GM21786 (cell line): ENCODE measurements at regions not wholly inside any gene's neighbourhood (a gene's known extent, or its start where the extent isn't known, plus 50 kb on each side); places are given as distances from the start of the nearest gene placed in this dataset.

ENCODE experiments used
- ATAC-seq: cut with Tn5 transposase; IDR thresholded peaks from one replicate; pipeline ENCODE4 v1.9.1; 2021; ENCODE audit not compliant: unreplicated experiment

DNA sequence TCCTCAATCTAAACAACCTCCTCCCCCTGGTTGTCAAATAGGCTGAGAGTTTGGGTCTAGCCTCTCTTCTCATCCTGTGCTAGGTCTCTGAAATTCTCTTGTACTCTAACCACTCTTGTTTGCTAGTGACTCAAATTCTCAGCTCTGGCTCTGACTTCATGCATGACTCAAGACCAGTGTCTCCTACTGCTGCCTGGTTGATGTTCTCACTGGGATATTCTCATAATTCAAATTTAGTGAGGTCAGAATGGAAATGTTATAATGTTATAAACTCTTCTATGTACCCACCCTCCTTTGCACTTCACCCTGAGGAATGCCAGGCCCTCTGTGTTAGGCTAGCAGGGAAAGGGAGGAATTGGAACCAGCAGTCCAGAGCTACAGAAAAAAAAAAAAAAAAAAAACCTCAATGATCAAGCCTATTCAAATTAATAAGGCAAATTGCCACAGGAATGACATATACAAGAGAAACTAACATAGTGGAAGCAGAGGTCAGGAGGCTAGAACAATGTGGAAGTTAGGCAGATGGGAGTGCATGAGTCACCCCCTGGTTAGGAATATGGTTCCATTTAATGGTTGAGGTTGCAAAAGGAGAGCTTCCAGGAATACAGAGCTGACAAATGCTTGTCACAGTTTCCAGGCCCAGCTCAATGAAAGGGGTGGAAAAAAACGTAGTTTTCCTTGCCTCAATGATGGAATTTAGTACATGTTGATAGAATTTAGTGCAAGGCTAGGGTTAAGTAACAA lies 459.5 kb downstream of the RMST start:
- no peak for ATAC-seq

DNA sequence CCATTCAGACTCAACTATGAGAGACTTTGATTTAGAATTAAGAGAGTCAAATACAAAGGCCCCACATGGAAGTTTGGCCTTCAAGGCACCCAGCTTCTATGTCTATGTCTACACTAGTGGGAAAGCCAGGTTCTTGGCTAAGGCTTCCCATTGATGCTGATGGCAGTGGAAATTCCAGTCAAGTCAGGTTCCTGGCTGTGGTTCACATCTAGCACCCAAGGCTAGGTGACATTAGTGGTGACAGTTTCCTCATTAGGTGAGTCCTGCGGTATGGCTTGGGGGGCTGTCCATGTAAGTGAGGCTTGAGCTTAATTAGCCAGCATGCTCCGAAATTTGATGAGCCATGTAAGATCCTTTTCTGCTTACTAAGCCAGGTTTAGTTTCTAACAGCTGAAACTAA lies 460.9 kb downstream of the RMST start:
- no peak for ATAC-seq

DNA sequence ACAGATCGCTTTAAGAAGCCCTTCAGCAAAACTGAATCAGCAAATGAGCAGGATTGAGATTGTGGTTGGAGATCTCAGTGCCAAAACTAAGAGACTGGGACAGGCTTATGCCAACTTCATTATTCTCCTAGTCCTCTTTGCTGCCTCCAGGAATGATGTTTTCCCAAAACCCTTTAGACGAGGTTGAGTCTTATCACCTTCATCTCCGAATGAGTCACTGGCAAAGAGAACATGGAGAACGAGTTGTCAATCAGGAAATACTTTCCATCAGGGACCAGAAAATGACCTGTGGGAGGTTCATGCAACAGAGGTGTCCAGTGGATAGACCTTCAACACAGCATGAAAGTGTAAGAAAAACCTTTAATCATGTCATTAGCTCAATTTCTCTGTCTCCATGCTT lies 461.5 kb downstream of the RMST start:
- ATAC-seq: no peak

DNA sequence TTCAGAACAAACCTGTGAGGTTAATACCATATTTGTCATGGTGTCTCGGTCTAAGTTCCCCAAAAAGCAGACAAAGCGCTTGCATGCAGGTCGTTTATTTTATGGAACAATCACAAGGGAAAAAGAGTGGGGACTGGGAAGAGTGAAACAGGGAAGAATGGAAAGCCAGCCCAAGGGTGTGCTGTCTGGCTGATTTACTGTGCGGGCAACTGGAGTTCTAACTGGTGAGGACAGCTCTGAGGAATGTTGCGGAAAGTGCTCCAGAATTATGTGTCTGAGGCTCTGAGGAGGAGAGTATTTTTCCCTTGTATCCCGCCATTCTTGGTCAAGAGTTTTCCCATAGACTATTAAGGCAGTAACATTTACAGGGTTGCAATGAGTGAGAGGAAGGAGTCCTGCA lies 465.4 kb downstream of the RMST start:
- ATAC-seq: no peak

DNA sequence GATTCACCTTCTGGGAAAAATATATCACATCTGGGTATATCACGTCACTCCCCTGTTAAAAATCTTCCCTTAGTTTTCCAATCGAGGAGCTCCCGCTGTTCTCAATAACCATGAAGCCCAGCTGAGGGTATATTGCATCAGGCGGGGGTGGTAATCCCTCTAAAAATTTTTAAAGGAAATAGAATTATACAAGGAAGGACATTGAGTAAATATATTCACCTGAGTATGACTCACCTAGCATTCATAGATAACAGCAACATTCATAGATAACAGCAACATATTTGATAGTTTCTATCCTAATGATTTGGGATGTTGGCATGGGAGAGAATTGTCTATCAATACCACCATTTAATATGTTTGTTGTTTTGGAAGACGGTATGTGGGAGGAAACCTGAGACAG lies 473.6 kb downstream of the RMST start:
- ATAC-seq: no peak

DNA sequence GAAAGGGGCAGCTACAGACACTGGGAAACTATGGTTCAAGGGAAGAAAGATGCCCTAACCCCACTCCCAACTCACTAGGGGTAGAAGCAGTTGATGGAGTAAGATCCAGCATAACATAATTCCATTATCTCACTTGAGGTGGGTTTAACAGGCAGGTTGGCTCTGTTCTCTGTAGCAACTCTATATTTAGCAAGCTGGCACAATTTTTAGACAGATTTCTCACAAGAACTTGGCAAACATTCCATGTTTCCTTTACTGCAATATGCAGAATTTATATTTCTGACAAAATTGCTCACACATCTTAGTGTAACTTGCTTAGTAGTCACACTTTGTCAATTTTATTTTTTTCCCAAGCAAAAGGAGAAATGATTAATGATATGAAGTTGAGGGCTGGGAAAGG lies 475.4 kb downstream of the RMST start:
- no peak for ATAC-seq

DNA sequence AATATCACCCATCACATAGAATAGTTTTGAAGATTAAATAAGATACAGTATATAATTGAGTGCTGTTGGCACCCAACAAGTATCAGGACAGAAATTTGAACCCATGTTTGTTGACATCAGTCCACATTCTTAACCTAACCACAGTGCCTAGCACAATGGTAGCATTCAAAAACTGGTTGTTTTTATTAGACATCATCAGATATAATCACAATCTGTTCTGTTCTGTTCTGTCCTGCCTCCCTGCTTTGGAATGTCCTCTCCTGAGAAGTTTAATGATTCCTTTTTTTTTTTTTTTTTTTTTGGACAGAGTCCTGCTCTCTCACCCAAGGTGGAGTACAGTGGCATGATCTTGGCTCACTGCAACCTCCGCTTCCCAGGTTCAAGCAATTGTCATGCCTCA lies 476.6 kb downstream of the RMST start:
- ATAC-seq: no peak

DNA sequence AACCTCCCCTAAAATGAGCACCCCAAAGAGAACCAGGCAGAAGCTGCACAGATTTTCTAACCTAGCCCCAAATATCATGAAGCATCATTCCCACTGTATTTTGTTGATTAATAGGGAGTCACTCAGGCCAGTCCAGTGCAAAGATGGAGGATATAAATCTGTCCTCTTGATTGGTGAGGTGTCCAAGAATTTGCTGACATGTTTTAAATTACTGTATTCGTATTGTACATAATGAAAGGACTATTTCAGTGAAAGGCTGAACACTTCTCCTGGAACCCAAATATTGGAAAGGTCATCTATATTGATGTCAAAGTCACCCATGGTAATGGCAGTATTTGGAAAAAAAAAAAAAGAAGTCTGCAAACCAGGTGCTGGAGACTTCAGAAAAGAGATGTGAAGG lies 477.5 kb downstream of the RMST start:
- ATAC-seq: no peak

DNA sequence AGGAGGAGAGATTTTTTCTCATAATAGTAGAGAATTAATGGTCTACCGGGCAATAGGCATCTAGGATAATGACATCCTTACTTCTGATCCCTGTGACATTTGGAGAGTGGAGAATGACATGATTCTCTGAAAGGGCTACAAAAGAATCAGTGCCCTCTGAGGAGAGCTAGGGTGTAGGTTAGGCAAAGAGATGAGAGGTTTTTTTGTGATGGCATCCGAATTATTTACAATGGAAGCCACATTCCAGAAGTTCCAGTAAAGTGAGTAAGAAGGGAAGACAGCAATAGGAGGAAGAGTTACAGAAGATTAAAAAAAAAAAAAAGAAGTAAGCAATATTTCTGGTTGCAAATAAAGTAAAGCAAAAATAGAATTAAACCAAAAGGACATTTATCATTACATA lies 478.0 kb downstream of the RMST start:
- ATAC-seq: no peak

DNA sequence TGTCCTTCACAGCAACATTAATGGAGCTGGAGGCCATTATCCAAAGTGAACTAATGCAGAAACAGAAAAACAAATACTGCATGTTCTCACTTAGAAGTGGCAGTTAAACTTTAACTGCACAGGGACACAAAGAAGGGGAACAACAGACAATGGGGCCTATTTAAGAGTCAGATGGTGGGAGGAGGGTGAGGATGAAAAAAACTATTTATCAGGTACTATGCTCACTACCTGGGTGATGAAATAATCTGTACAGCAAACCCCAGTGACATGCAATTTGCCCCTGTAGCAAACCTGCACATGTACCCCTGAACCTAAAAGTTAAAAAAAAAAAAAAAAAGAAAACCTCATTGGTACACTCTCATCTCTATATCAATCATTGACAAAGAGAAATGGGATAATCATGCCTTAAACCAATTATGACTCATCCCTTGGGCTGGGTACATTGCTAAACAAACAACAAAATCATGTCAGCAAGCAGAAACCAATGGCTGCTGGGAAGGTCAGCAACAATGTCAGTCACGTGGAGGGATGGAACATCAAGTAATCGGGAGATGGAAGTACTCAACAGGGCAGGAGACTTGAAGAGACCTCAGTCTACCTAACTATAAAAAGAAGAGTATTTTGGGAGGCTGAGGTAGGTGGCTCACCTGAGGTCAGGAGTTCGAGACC lies 479.2 kb downstream of the RMST start:
- no peak for ATAC-seq

DNA sequence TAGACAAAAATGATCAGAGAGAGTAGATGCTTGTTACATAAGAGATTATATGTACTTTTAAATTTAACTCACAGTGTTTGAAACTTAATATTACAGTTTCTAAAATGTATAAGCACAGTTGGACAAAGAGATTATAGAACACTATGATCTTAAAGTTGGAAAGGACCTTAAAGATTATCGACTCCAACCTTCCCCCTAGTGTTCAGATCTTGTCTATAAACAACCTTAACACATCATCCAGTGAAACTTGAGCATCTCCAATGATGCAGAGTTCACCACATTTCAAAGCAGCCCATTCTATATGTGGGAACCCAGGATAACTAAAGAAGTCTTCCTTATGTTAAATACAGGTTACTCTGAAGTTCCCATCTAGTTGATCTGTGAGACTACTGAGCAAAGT lies 480.8 kb downstream of the RMST start:
- no peak for ATAC-seq

DNA sequence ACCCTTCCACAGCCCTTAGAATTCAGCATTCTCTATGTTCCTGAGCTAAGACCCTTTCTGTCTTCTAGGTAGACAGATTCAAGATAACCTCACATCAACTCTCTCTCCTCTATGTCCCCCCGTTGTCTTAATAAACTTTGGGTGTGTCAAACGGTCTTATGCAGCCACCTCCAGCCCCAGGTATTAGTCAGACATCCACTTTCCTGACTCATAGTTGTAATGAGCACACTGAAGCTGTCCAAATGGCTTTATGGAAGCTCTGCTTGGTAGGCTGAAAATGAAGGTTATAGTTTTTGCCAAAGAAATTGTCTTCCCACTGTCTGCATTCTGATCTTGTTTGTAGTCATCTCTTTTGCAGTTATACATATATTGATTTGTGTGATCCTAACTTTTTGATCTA lies 482.0 kb downstream of the RMST start:
- ATAC-seq: no peak

DNA sequence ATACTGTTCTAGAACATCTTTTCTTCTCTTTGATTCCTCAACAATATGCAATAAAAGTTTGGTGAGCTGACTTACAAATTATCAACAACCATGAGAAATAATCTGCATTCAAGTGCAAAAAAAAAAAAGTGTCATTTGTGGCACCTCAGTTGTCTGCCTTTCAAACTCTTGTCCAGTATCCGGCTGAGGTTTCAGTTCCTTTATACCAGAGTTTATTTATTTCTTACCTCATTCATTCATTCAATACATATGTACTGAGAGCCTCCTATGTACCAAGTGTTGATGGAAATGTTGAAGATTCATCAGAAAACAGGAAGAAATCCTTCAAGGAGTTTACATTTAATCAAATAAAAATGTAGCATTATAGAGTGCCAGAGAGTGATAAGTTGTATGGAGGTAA lies 484.1 kb downstream of the RMST start:
- ATAC-seq: no peak

DNA sequence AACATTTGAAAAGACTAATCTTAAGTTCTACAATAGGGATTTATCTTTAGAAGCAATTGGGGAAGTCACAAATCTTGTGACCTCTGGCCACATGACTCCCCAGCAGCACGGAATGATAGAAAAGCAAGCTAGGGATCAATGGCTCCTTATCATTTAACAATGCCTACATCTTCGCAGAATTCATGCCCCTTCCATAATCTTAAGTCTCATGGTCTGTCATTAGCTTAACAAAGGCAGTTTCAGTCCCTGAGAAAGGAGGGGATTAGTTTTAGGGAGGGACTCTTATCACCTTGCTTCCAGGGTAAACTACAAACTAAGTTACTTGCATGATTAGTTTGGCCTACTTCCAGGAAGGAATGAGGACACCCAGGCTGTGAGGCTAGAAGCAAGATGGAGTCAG lies 486.0 kb downstream of the RMST start:
- no peak for ATAC-seq

DNA sequence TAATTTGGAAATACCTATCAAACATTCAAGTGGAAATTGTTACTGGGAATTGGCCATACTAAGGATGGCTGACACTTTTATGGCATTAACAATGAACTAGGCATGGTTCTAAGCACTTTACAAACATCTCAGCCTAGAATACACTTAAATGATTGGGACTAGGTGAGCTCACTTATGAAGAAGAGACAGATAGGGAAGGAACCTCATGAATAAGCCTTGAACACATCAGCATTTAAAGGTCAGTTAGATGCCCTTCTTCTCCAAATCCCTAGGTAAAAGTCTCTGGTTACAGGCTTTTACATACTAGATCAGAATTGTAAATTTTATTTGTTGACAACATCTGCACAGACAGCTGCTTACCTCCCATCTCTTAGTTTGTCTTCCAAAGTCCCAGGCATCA lies 488.6 kb downstream of the RMST start:
- no peak for ATAC-seq

DNA sequence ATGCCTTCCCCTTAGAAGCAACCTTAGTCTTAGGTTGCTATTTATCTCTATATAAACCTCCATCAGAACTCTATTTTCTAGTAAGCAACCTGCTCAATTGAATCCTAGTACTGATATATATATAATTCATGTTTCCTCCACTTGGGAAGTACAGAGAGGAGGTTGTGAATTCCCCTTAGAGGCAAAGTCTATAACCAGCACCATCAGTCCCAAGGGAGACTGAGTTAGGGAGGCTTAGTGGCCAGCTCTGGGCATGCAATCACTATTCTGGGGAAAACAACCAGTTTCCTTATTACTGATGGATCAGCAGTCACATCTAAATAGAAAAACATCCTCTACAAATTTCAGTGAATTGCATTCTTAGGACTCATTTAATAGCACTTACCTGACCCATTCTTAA lies 489.1 kb downstream of the RMST start:
- no peak for ATAC-seq

DNA sequence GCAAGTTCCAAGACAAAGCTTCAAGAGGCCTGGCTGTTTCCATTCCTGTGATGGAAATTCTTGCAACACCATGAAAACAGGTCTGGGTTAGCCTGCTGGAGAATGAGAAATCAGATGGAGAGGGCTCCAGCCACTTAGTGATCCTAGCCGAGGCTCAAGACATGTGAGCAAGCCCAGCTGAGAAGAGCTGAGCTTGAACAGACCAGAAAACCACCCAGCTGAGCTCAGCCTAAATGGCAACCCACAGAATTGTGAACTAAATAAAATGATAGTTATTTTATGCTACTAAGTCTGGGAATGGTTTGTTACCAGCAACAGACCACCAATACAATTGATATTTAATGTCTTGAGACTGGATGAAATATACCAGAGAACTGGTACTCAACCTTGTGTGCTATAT lies 494.5 kb downstream of the RMST start:
- ATAC-seq: no peak

DNA sequence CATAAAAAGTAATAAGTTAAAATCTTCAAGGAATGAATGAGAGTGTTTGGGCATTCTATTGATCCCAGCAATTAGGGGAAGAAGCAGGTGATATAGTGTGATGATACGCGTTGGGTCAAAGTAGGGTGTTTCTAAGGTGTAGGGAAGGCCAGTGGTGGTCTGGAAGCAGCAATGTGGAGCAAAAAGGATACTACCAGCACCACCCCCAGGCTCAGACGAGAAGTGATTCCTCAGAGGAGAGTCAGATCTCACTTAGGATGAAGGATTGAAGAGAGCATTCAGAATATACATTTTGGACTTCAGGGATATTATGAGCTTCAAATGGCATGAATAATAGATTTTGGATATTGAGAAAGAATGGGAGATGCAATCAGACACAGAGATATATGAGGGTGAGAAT lies 497.6 kb downstream of the RMST start:
- no peak for ATAC-seq

DNA sequence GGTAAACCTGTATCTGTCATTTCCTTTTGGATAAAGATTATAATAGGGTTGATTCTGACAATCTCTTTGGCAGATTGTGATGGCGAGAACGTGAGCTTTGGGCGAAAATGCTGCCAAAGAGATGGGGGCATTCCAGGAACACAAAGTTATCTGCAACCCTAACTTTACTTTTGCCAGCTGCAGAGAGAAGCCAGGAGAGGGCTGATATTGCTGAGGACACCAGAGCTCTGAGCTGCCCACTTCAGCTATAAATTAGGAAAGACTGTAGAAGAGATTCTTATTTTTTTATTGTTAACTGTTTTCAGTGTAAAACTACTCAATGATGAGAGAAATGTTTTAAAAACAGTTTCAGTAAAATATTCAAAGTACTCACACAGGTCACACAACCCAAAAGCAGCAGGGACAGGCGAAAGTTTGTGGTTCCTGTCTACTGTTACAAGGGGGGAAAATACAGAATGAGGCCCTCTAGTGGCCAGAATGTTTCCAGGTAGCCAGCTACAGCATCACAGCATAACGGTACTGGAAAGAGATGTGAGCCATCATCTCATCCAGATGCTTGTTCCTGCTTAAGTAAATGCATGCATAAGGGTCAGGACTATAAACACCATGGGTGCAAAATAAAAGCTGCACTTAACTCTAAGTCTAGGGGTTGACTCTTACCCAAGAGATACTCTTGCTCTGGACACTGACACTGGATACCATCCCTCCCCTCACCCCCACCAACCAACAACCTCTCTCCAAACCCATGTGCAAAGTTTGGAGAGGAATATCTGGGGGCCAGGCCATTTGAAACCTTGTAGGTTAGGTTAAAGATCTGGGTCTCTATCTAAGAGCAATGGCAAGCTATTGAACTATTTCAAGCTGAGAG lies 498.4 kb downstream of the RMST start:
- ATAC-seq: peak; percentile 87

DNA sequence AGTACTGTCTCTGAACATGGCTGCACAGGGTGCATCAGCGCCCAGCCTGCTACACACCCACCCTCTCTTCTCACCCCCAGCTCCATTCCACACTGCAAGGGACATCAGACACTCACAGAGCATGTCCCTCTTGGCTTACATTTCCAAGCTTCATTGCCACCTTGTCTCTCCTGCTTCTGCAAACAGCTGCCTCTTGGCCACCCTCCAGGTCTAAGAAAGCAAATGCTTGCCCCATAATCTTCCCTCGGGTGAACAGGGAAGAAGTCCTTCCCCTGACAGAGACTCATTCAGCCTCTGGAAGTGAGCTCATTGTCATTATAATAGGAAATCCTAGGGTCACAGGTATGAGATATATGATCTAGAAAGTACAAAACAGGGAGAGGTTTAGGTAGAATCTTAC lies 505.2 kb downstream of the RMST start:
- no peak for ATAC-seq

DNA sequence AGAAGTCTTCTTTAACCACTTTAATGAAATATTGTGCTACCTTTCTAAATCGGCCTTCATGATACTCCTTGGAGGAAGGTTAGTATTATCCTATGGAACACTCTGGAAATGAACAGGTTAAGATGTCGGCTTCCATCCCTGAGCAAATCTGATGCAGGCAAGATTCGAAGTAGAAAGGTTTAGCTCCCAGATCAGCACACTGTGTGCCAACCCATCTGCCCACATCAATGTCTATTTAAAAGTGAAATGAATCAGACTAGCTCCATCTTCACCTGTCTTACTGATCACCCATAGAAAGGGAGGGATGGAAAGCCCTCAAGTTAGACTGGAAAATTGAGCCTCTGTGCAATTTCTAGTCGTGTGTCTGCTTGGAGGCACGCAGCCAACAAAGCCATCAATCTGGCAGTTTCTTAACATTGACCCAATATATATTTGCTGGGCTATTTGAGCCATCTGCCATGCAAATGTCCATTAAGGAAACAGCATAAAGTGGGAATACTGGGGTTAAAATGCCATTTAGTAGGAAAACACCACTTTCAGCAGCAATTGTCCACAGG lies 506.1 kb downstream of the RMST start:
- no peak for ATAC-seq
